ENCODE measurements at regions not wholly inside any gene's neighbourhood (a gene's known extent, or its start where the extent isn't known, plus 50 kb on each side); places are given as distances from the start of the nearest gene placed in this dataset.

GRCh38 chr5:54775645-54776044, 209.7 kb downstream of the ESM1 start:
- H3K4me2 ChIP-seq (ENCODE audit: low read length), result no peak overlapping the region
- no peaks in the 10 kb centered on the region for H3K36me3 ChIP-seq (ENCODE audit: control insufficient read depth in 1 of 2, insufficient read depth in 2 of 2, low read length in 2 of 2)
- H3K27ac ChIP-seq (ENCODE audit: low read depth, low read length), result no peak overlapping the region
- no peaks in the 10 kb centered on the region for H3K79me2 ChIP-seq (ENCODE audit: insufficient read depth, low read length)
- ATAC-seq (no peak), DNase-seq (ENCODE audit: low read depth, low spot score) (no peak)
- ChIA-PET RAD21 (ENCODE audit: low non-redundant PET in 1 of 2, low total read pairs in 2 of 2, uncharacterized antibody in 2 of 2, unreplicated experiment in 2 of 2) (no interaction called here), POLR2A (no interaction called here), CTCF (no interaction called here)
- no peaks in the 10 kb centered on the region for H3K4me1 ChIP-seq (ENCODE audit: control insufficient read depth in 1 of 2, insufficient read depth in 2 of 2, low read length in 2 of 2)
- H3K27me3 ChIP-seq (ENCODE audit: insufficient read depth, low read length), result peaks cover 5% of the 10 kb centered on the region
- no peaks in the 10 kb centered on the region for H4K20me1 ChIP-seq (ENCODE audit: insufficient read depth)
- intact Hi-C loops (cut with micrococcal nuclease), result no loop called here
- TF ChIP-seq ELF1 (IDR thresholded peaks at IDR 0.05; ENCODE audit: borderline replicate concordance, low read depth) (no peak), YY1 (IDR thresholded peaks at IDR 0.05; ENCODE audit: extremely low read depth, insufficient replicate concordance, low read depth, low read length) (no peak), ZNF274 (IDR thresholded peaks at IDR 0.05; ENCODE audit: low read depth, low read length) (no peak), TCF7L2 (IDR thresholded peaks at IDR 0.05; ENCODE audit: borderline replicate concordance, extremely low read depth, insufficient read depth, insufficient read length) (no peak), SIN3A (IDR thresholded peaks at IDR 0.05; ENCODE audit: low read depth) (no peak), RAD21 (IDR thresholded peaks at IDR 0.05; ENCODE audit: low read depth) (no peak), ZFX (IDR thresholded peaks at IDR 0.05) (no peak), CTCF (IDR thresholded peaks at IDR 0.05 in 2 of 3, conservative IDR thresholded peaks at IDR 0.05 in 1 of 3; ENCODE audit: borderline replicate concordance in 1 of 3, insufficient read depth in 1 of 3, low read depth in 2 of 3, low read length in 2 of 3) (no peak), ATF3 (IDR thresholded peaks at IDR 0.05) (no peak), EGR1 (IDR thresholded peaks at IDR 0.05; ENCODE audit: low read depth) (no peak), FOSL1 (IDR thresholded peaks at IDR 0.05; ENCODE audit: low read depth) (no peak), EZH2 (IDR thresholded peaks at IDR 0.05) (no peak)
- no peaks in the 10 kb centered on the region for H3K9me2 ChIP-seq (ENCODE audit: insufficient read depth)
- no peak overlapping the region for H2AFZ ChIP-seq (ENCODE audit: low read depth, low read length, poor library complexity, severe bottlenecking)
- H3K9me3 ChIP-seq (ENCODE audit: control insufficient read depth in 1 of 2, insufficient read depth in 1 of 2, low read depth in 1 of 2, low read length in 2 of 2), result no peaks in the 10 kb centered on the region
- no TSS peak for BruUV-seq (replicated peaks)
- H3K4me3 ChIP-seq (replicated peaks in 1 of 2; ENCODE audit: low read depth in 1 of 2, low read length in 2 of 2), result no peak overlapping the region
- no peak overlapping the region for H3K9ac ChIP-seq (ENCODE audit: low read length)

All from HCT116 (cell line).